H9 (cell line): ENCODE measurements at regions not wholly inside any gene's neighbourhood (a gene's known extent, or its start where the extent isn't known, plus 50 kb on each side); places are given as distances from the start of the nearest gene placed in this dataset.

Source experiments
- DNase-seq: peaks from one replicate; pipeline ENCODE4 v3.0.0-alpha.2; 2017
- H2AFZ ChIP-seq: one replicate; pipeline ENCODE4 v1.6.1; 2013; ENCODE audit warnings: mild to moderate bottlenecking, low read length, control low read depth, moderate library complexity
- H2AK5ac ChIP-seq: 2 replicates; pipeline ENCODE4 v1.6.1; 2013; ENCODE audit warnings: low read length, control low read depth, mixed read lengths; ENCODE audit not compliant: insufficient read length
- H2BK120ac ChIP-seq: one replicate; pipeline ENCODE4 v1.6.1; 2013; ENCODE audit warnings: low read depth, mild to moderate bottlenecking, low read length, control low read depth, inconsistent platforms; ENCODE audit not compliant: poor library complexity, severe bottlenecking
- H2BK12ac ChIP-seq: 2 replicates; pipeline ENCODE4 v1.6.1; 2013; ENCODE audit warnings: low read length, control low read depth, mixed read lengths, low read depth; ENCODE audit not compliant: insufficient read length
- H2BK15ac ChIP-seq: 2 replicates; pipeline ENCODE4 v1.6.1; 2013; ENCODE audit warnings: low read depth, low read length, control low read depth
- H2BK20ac ChIP-seq: one replicate; pipeline ENCODE4 v1.6.1; 2013; ENCODE audit warnings: low read depth, mild to moderate bottlenecking, low read length, control low read depth, inconsistent platforms; ENCODE audit not compliant: poor library complexity, severe bottlenecking
- H2BK5ac ChIP-seq: 2 replicates; pipeline ENCODE4 v1.6.1; 2013; ENCODE audit warnings: low read length, control low read depth, mixed read lengths; ENCODE audit not compliant: insufficient read length
- H3K14ac ChIP-seq: 2 replicates; pipeline ENCODE4 v1.6.1; 2013; ENCODE audit warnings: low read length, control low read depth; ENCODE audit not compliant: insufficient read depth
- H3K18ac ChIP-seq: 2 replicates; pipeline ENCODE4 v1.6.1; 2013; ENCODE audit warnings: low read depth, mild to moderate bottlenecking, mixed read lengths, low read length, control low read depth; ENCODE audit not compliant: insufficient read length
- H3K23ac ChIP-seq: 2 replicates; pipeline ENCODE4 v1.6.1; 2013; ENCODE audit warnings: low read length, control low read depth, mixed read lengths, low read depth; ENCODE audit not compliant: insufficient read length
- H3K23me2 ChIP-seq: 2 replicates; pipeline ENCODE4 v1.6.1; 2013; ENCODE audit warnings: low read depth, mild to moderate bottlenecking, mixed read lengths, low read length, control low read depth; ENCODE audit not compliant: insufficient read length, poor library complexity, severe bottlenecking
- H3K27ac ChIP-seq: 2 replicates; pipeline ENCODE4 v1.5.1; 2013; ENCODE audit warnings: low read length, control low read depth, mixed read lengths, low read depth; ENCODE audit not compliant: insufficient read length
- H3K27me3 ChIP-seq: 2 replicates; pipeline ENCODE4 v1.6.1; 2013; ENCODE audit warnings: low read length, control low read depth, inconsistent platforms; ENCODE audit not compliant: insufficient read depth
- H3K4ac ChIP-seq: 2 replicates; pipeline ENCODE4 v1.6.1; 2013; ENCODE audit warnings: low read depth, mild to moderate bottlenecking, control low read depth, inconsistent platforms, low read length, moderate library complexity
- H3K4me1 ChIP-seq: 2 replicates; pipeline ENCODE4 v1.6.1; 2013; ENCODE audit warnings: low read length, control low read depth, inconsistent platforms; ENCODE audit not compliant: insufficient read depth
- H3K4me2 ChIP-seq: 2 replicates; pipeline ENCODE4 v1.6.1; 2013; ENCODE audit warnings: low read length, control low read depth, mixed read lengths; ENCODE audit not compliant: insufficient read length, insufficient read depth
- H3K56ac ChIP-seq: 2 replicates; pipeline ENCODE4 v1.6.1; 2013; ENCODE audit warnings: low read depth, mild to moderate bottlenecking, mixed read lengths, low read length, control low read depth; ENCODE audit not compliant: insufficient read length
- H3K79me1 ChIP-seq: 2 replicates; pipeline ENCODE4 v1.6.1; 2013; ENCODE audit warnings: low read depth, mild to moderate bottlenecking, moderate library complexity, low read length, control low read depth, inconsistent platforms; ENCODE audit not compliant: insufficient read depth, poor library complexity, severe bottlenecking
- H3K79me2 ChIP-seq: 2 replicates; pipeline ENCODE4 v1.6.1; 2013; ENCODE audit warnings: low read length, control low read depth, inconsistent platforms; ENCODE audit not compliant: insufficient read depth
- H3K9ac ChIP-seq: 2 replicates; pipeline ENCODE4 v1.6.1; 2013; ENCODE audit warnings: low read length, control low read depth, mixed read lengths; ENCODE audit not compliant: insufficient read length; ENCODE audit errors: extremely low read depth
- H3K9me3 ChIP-seq: one replicate; pipeline ENCODE4 v1.6.1; 2013; ENCODE audit warnings: low read depth, low read length, inconsistent platforms; ENCODE audit not compliant: control insufficient read depth
- H3T11ph ChIP-seq: one replicate; pipeline ENCODE4 v1.6.1; 2013; ENCODE audit warnings: mild to moderate bottlenecking, low read length, control low read depth, inconsistent platforms
- H4K20me1 ChIP-seq: one replicate; pipeline ENCODE4 v1.6.1; 2013; ENCODE audit not compliant: control insufficient read depth, insufficient read length, insufficient read depth
- H4K5ac ChIP-seq: 2 replicates; pipeline ENCODE4 v1.6.1; 2013; ENCODE audit warnings: low read depth, mild to moderate bottlenecking, mixed read lengths, low read length, control low read depth; ENCODE audit not compliant: insufficient read length
- H4K8ac ChIP-seq: replicated peaks from 2 replicates; pipeline ENCODE4 v1.6.1; 2013; ENCODE audit warnings: low read length, control low read depth, mixed read lengths, low read depth; ENCODE audit not compliant: insufficient read length
- H4K91ac ChIP-seq: 2 replicates; pipeline ENCODE4 v1.6.1; 2013; ENCODE audit warnings: low read depth, mild to moderate bottlenecking, moderate library complexity, mixed read lengths, low read length, control low read depth; ENCODE audit not compliant: insufficient read length
- H3K27ac Mint-ChIP-seq, 3 experiments: 2 replicates in 2 of 3; 3 replicates in 1 of 3; pipeline ENCODE4 v1.8.0; 2020 to 2021; ENCODE audit warnings: mixed read lengths in 3 of 3, mild to moderate bottlenecking in 1 of 3, moderate library complexity in 1 of 3
- H3K27me3 Mint-ChIP-seq: 2 replicates; pipeline ENCODE4 v1.8.0; 2021; ENCODE audit warnings: low read depth, mild to moderate bottlenecking, moderate library complexity, mixed read lengths
- H3K36me3 Mint-ChIP-seq, 3 experiments: 2 replicates in 2 of 3; 3 replicates in 1 of 3; pipeline ENCODE4 v1.8.0; 2020 to 2021; ENCODE audit warnings: low read depth in 3 of 3, mixed read lengths in 3 of 3; ENCODE audit not compliant: insufficient read depth in 1 of 3
- H3K4me1 Mint-ChIP-seq, 2 experiments: 2 replicates each; pipeline ENCODE4 v1.8.0; 2020; ENCODE audit warnings: mixed read lengths in 2 of 2
- H3K4me3 Mint-ChIP-seq, 2 experiments: 2 replicates in 1 of 2; 3 replicates in 1 of 2; pipeline ENCODE4 v1.8.0; 2020 to 2021; ENCODE audit warnings: mild to moderate bottlenecking in 2 of 2, mixed read lengths in 2 of 2, moderate library complexity in 1 of 2
- H3K9me3 Mint-ChIP-seq, 2 experiments: 2 replicates in 1 of 2; 3 replicates in 1 of 2; pipeline ENCODE4 v1.8.0; 2020; ENCODE audit warnings: mild to moderate bottlenecking in 2 of 2, mixed read lengths in 2 of 2, moderate library complexity in 1 of 2
- CTCF ChIP-seq: fragments of 200-600 bp; sonication (generic); conservative IDR thresholded peaks from 3 replicates; pipeline ENCODE4 v1.8.0; 2021; ENCODE audit warnings: antibody characterized with exemption, mild to moderate bottlenecking
- WGBS: extraction: QIAGEN DNeasy Blood & Tissue Kit; methylation state at CpG from one replicate; pipeline ENCODE4 v1.1.7; 2013; ENCODE audit warnings: missing lambda C conversion rate, low lambda C conversion rate, mixed read lengths; ENCODE audit not compliant: insufficient read length; ENCODE audit errors: extremely low coverage; 5-methylcytosine and 5-hydroxymethylcytosine counted together

DNA sequence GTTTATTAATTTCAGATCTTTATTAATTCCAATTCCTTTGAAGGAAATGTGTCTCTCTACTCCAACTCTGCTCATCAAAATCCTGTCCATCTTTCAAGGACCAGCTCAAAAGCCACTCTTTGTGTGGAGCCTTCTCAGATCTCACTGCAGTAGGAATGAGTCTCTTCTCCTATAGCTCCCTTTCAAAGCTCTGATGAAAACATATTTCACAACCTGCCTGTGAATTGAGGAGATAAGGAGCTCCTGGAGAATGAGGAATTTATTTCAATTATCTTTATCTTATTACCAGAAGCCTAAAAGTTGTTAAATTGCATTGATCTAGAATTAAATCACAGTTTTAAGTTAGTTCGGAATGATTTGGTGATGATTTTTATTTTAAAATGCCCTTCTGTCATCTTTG is 92.6 kb upstream of the TRPC3 start:
- H3T11ph ChIP-seq = no peak overlapping the region
- H3K27ac Mint-ChIP-seq = no peak overlapping the region
- no peaks in the 10 kb centered on the region for H3K23me2 ChIP-seq
- H2BK12ac ChIP-seq = no peak overlapping the region
- H3K4me2 ChIP-seq = no peak overlapping the region
- H3K36me3 Mint-ChIP-seq = no peaks in the 10 kb centered on the region
- H2BK5ac ChIP-seq = no peak overlapping the region
- H3K56ac ChIP-seq = no peak overlapping the region
- H2BK20ac ChIP-seq = no peak overlapping the region
- no peak overlapping the region for H4K5ac ChIP-seq
- no peak overlapping the region for H3K14ac ChIP-seq
- H4K20me1 ChIP-seq = no peaks in the 10 kb centered on the region
- no peak for TF ChIP-seq CTCF
- no peaks in the 10 kb centered on the region for H3K4me1 ChIP-seq
- H4K8ac ChIP-seq = no peak overlapping the region
- no peak overlapping the region for H3K9ac ChIP-seq
- no peak overlapping the region for H3K18ac ChIP-seq
- no peaks in the 10 kb centered on the region for H3K27me3 ChIP-seq
- H2AFZ ChIP-seq = no peak overlapping the region
- no peak overlapping the region for H3K4me3 Mint-ChIP-seq
- H2BK15ac ChIP-seq = no peak overlapping the region
- H2AK5ac ChIP-seq = no peak overlapping the region
- no peak overlapping the region for H3K4ac ChIP-seq
- no peak overlapping the region for H4K91ac ChIP-seq
- no CpG with 5 or more reads among the region's 1 CpG for WGBS
- no peaks in the 10 kb centered on the region for H3K9me3 Mint-ChIP-seq
- no peak for DNase-seq
- no peak overlapping the region for H3K23ac ChIP-seq
- no peak overlapping the region for H2BK120ac ChIP-seq
- no peak overlapping the region for H3K27ac ChIP-seq
- no peaks in the 10 kb centered on the region for H3K9me3 ChIP-seq
- no peaks in the 10 kb centered on the region for H3K79me2 ChIP-seq
- no peaks in the 10 kb centered on the region for H3K79me1 ChIP-seq
- peaks cover 10 to 12% of the 10 kb centered on the region in 2 experiments; a peak in 3 of 4 replicates for H3K4me1 Mint-ChIP-seq
- H3K27me3 Mint-ChIP-seq = no peaks in the 10 kb centered on the region
